ENCODE measurements at regions not wholly inside any gene's neighbourhood (a gene's known extent, or its start where the extent isn't known, plus 50 kb on each side); places are given as distances from the start of the nearest gene placed in this dataset.

GRCh38 chr14:34220378-34220706 is 241.7 kb downstream of the SPTSSA start:
- TF ChIP-seq CTCF (IDR thresholded peaks at IDR 0.05) (no peak), MYC (IDR thresholded peaks at IDR 0.05; ENCODE audit: borderline replicate concordance, low read length) (no peak), CEBPB (IDR thresholded peaks at IDR 0.05) (no peak), POLR2A (IDR thresholded peaks at IDR 0.05; ENCODE audit: low read length) (no peak), SMC3 (IDR thresholded peaks at IDR 0.05) (no peak), USF2 (IDR thresholded peaks at IDR 0.05) (no peak), MAZ (IDR thresholded peaks at IDR 0.05; ENCODE audit: borderline replicate concordance, low read depth, low read length) (no peak), EP300 (IDR thresholded peaks at IDR 0.05) (no peak), HOXA7 (CRISPR knock-in tag; IDR thresholded peaks at IDR 0.05) (no peak), RFX5 (IDR thresholded peaks at IDR 0.05) (no peak), RARB (CRISPR knock-in tag; IDR thresholded peaks at IDR 0.05) (no peak), SREBF2 (IDR thresholded peaks at IDR 0.05) (no peak), MAFK (IDR thresholded peaks at IDR 0.05; ENCODE audit: partially characterized antibody) (no peak), POLR2AphosphoS2 (conservative IDR thresholded peaks at IDR 0.05; ENCODE audit: low read length) (no peak)
